ENCODE measurements at regions not wholly inside any gene's neighbourhood (a gene's known extent, or its start where the extent isn't known, plus 50 kb on each side); places are given as distances from the start of the nearest gene placed in this dataset.

DNA sequence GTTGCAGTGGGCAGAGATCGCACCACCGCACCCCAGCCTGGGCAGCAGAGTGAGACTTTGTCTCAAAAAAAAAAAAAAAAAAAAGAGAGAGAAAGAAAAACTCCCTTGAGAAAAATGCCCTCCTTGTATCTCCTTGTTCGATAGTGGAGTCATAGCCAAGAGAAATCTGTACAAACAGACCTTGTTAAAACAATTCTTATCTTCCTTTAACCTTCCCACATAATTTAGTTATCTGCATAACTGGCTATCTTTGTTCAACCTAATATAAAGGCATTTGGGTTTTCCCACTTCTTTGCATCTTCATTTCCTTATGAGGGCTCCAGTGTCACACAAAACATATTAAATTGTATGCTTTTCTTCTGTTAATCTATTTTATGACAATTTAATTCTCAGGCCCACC is 65.1 kb upstream of the ATP11B start:
- TF ChIP-seq, protein P1, sequence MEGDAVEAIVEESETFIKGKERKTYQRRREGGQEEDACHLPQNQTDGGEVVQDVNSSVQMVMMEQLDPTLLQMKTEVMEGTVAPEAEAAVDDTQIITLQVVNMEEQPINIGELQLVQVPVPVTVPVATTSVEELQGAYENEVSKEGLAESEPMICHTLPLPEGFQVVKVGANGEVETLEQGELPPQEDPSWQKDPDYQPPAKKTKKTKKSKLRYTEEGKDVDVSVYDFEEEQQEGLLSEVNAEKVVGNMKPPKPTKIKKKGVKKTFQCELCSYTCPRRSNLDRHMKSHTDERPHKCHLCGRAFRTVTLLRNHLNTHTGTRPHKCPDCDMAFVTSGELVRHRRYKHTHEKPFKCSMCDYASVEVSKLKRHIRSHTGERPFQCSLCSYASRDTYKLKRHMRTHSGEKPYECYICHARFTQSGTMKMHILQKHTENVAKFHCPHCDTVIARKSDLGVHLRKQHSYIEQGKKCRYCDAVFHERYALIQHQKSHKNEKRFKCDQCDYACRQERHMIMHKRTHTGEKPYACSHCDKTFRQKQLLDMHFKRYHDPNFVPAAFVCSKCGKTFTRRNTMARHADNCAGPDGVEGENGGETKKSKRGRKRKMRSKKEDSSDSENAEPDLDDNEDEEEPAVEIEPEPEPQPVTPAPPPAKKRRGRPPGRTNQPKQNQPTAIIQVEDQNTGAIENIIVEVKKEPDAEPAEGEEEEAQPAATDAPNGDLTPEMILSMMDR (IDR thresholded peaks at IDR 0.05) = no peak
- TF ChIP-seq EZH2 (IDR thresholded peaks at IDR 0.05; ENCODE audit: borderline replicate concordance, insufficient read depth, low read depth, low read length, poor library complexity, severe bottlenecking) = no peak
